PC-9 (cell line): ENCODE measurements at regions not wholly inside any gene's neighbourhood (a gene's known extent, or its start where the extent isn't known, plus 50 kb on each side); places are given as distances from the start of the nearest gene placed in this dataset.

Experiments used
- BruUV-seq: library from RNA; stranded (reverse); fragments of 400-500 nt; replicated peaks from 2 replicates; lab custom pipeline; 2021; lab: Mats Ljungman, UMichigan
- CTCF ChIA-PET: fragments of 300-600 bp; sonication (Branson Sonifier 250); formaldehyde crosslinking; loops from one replicate; lab custom pipeline; 2022; ENCODE audit warnings: antibody characterized with exemption; lab: Charles Lee
- POLR2A ChIA-PET: fragments of 300-600 bp; sonication (Branson Sonifier 250); formaldehyde crosslinking; loops from one replicate; lab custom pipeline; 2022; ENCODE audit warnings: antibody characterized with exemption; ENCODE audit not compliant: unreplicated experiment; lab: Charles Lee
- DNase-seq, 2 experiments: peaks; one replicate each; pipeline versions ENCODE4 v3.0.0 to v3.0.0-alpha.2; 2015 to 2022; ENCODE audit warnings: mixed read lengths in 1 of 2
- H2AFZ ChIP-seq: fragments of 200-600 bp; sonication (generic); 2 replicates; pipeline ENCODE4 v1.8.1; 2017; ENCODE audit warnings: antibody characterized with exemption
- H3F3A ChIP-seq: fragments of 200-600 bp; sonication (generic); 2 replicates; pipeline ENCODE4 v1.8.1; 2017; ENCODE audit warnings: antibody characterized with exemption, mild to moderate bottlenecking, low read depth; ENCODE audit not compliant: insufficient read depth
- H3K27ac ChIP-seq: fragments of 200-600 bp; sonication (generic); 2 replicates; pipeline ENCODE4 v1.6.1; 2016; ENCODE audit warnings: mixed run types
- H3K27me3 ChIP-seq: fragments of 200-600 bp; sonication (generic); 2 replicates; pipeline ENCODE4 v1.6.1; 2016; ENCODE audit warnings: low read depth, mixed run types; ENCODE audit not compliant: insufficient read depth
- H3K36me3 ChIP-seq: fragments of 200-600 bp; sonication (generic); 2 replicates; pipeline ENCODE4 v1.6.1; 2016; ENCODE audit warnings: low read depth, mixed run types
- H3K4me1 ChIP-seq: fragments of 200-600 bp; sonication (generic); replicated peaks from 2 replicates; pipeline ENCODE4 v1.6.1; 2016; ENCODE audit warnings: mixed run types; ENCODE audit not compliant: insufficient read depth
- H3K4me2 ChIP-seq: fragments of 200-600 bp; sonication (generic); 2 replicates; pipeline ENCODE4 v1.6.1; 2017; ENCODE audit warnings: mixed run types
- H3K4me3 ChIP-seq: fragments of 200-600 bp; sonication (generic); 2 replicates; pipeline ENCODE4 v1.6.1; 2016; ENCODE audit warnings: mixed run types
- H3K79me2 ChIP-seq: fragments of 200-600 bp; sonication (generic); 2 replicates; pipeline ENCODE4 v1.6.1; 2017; ENCODE audit warnings: low read depth, mixed run types
- H3K9me2 ChIP-seq: fragments of 200-600 bp; sonication (generic); 2 replicates; pipeline ENCODE4 v1.8.1; 2017; ENCODE audit warnings: mild to moderate bottlenecking; ENCODE audit not compliant: insufficient read depth
- H3K9me3 ChIP-seq: fragments of 200-600 bp; sonication (generic); 2 replicates; pipeline ENCODE4 v1.8.1; 2016; ENCODE audit warnings: low read depth; ENCODE audit not compliant: insufficient read depth
- H4K20me1 ChIP-seq: fragments of 200-600 bp; sonication (generic); 2 replicates; pipeline ENCODE4 v1.8.1; 2017; ENCODE audit not compliant: insufficient read depth
- EZH2 ChIP-seq: fragments of 200-600 bp; sonication (generic); IDR thresholded peaks from 2 replicates; pipeline ENCODE4 v1.8.0; 2017; ENCODE audit warnings: antibody characterized with exemption, low read depth
- intact Hi-C: fragments of 100-400 bp; cut with micrococcal nuclease; formaldehyde crosslinking; loops from one replicate; pipeline ENCODE4 v1.10.0; 2022; ENCODE audit not compliant: unreplicated experiment
- TF ChIP-seq, protein P1 (sequence below): fragments of 200-600 bp; sonication (generic); conservative IDR thresholded peaks from 2 replicates; pipeline ENCODE4 v1.6.1; 2017; ENCODE audit warnings: mixed run types, antibody characterized with exemption, mild to moderate bottlenecking, moderate library complexity

DNA sequence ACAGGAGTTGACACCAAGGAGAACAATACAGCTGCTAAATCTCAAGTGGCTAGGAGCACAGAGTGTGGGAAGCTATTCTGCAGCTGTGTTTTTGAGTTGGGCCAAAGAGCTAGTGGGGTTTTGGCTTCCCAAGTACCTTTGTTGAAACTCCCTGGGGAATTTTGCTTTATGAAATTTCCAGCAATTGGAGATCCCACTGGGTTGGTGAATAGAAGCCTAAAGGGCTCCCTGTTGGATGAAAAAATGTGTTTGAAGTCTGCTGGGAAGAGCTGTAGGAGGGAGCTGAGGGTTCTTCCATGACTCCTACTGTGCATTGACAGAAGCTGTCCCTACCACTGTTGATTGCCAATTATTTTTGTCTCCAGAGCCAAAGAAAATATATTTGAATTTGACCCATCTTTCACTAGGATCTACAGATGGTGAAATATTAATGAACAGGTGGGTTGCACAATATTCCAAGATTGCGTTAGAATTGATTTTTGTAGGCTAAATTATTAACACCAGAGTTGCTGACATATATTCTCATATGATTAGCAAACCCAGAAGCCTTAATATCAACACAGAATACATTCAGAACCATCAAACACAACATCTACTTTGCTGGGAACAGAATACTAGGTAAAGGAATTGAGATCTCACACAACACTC lies 95.4 kb upstream of the CYP1B1 start:
- Histone ChIP-seq H3K9me2 (no peaks in the 10 kb centered on the region; the same call in 1 of the 2 replicates), H2AFZ (no peak overlapping the region), H4K20me1 (no peaks in the 10 kb centered on the region), H3K4me1 (peaks cover 45% of the 10 kb centered on the region), H3K36me3 (no peaks in the 10 kb centered on the region), H3K9me3 (peaks cover 14% of the 10 kb centered on the region; the same call in 1 of the 2 replicates), H3K79me2 (no peaks in the 10 kb centered on the region), H3F3A (peaks cover 22% of the 10 kb centered on the region), H3K4me2 (no peak overlapping the region), H3K27ac (no peak overlapping the region), H3K27me3 (no peaks in the 10 kb centered on the region), H3K4me3 (no peak overlapping the region)
- ChIA-PET POLR2A (no interaction called here), CTCF (no interaction called here)
- TF ChIP-seq, protein P1, sequence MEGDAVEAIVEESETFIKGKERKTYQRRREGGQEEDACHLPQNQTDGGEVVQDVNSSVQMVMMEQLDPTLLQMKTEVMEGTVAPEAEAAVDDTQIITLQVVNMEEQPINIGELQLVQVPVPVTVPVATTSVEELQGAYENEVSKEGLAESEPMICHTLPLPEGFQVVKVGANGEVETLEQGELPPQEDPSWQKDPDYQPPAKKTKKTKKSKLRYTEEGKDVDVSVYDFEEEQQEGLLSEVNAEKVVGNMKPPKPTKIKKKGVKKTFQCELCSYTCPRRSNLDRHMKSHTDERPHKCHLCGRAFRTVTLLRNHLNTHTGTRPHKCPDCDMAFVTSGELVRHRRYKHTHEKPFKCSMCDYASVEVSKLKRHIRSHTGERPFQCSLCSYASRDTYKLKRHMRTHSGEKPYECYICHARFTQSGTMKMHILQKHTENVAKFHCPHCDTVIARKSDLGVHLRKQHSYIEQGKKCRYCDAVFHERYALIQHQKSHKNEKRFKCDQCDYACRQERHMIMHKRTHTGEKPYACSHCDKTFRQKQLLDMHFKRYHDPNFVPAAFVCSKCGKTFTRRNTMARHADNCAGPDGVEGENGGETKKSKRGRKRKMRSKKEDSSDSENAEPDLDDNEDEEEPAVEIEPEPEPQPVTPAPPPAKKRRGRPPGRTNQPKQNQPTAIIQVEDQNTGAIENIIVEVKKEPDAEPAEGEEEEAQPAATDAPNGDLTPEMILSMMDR = no peak
- no peak for TF ChIP-seq EZH2
- no TSS peak for BruUV-seq
- intact Hi-C loops = no loop called here
- DNase-seq = no peak

DNA sequence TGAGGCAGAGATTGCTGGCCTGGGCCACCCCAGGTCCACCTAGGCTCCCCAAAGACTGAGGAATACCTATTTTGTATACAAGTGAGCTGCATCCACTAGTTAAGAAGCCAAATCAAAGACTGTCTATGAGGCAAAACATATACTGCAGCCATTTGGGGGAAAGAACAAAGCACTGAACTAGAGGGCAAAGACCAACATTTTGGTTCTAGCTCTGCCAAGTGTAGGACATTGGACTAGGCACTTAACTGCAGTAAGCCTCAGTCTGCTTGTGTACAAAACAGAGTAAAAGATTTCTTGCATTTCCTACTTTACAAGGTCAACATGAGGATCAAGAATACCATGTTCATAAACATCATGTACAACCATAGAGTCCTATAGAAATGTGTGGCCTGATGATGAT lies 94.8 kb upstream of the CYP1B1 start:
- no TSS peak for BruUV-seq
- Histone ChIP-seq H3K27ac (no peak overlapping the region), H3K36me3 (no peaks in the 10 kb centered on the region), H3K4me1 (peaks cover 43% of the 10 kb centered on the region), H2AFZ (no peak overlapping the region), H3K4me2 (no peak overlapping the region), H3K4me3 (no peak overlapping the region), H3K9me2 (no peaks in the 10 kb centered on the region; the same call in 1 of the 2 replicates), H3F3A (peaks cover 19% of the 10 kb centered on the region), H3K27me3 (no peaks in the 10 kb centered on the region), H3K79me2 (no peaks in the 10 kb centered on the region), H4K20me1 (no peaks in the 10 kb centered on the region), H3K9me3 (peaks cover 14% of the 10 kb centered on the region; the same call in 1 of the 2 replicates)
- POLR2A ChIA-PET = no interaction called here
- intact Hi-C loops = no loop called here
- CTCF ChIA-PET = no interaction called here
- no peak for TF ChIP-seq EZH2
- TF ChIP-seq, protein P1 = no peak
- DNase-seq = no peak

DNA sequence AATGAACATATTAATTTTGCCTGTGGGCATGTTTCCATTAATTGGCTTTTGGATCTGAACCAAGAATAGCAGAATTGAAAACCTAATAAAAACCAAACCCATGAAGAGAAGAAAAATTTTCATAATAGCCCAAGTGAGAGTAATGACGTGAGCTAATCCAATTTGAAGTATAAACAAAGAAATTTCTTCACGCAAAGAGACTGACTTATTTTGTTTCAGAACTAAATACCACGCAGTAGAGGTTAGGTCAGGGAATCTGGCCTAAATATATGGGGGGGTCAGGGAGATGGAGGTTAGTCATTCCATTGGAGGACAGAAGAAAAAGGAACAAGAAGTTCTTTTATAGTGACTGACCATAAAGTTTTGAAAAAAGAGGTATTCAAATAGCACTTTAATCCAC lies 94.1 kb upstream of the CYP1B1 start:
- no TSS peak for BruUV-seq
- no peak overlapping the region for H3K27ac ChIP-seq
- no peak overlapping the region for H3K4me3 ChIP-seq
- H3K9me3 ChIP-seq = peaks cover 14% of the 10 kb centered on the region; the same call in 1 of the 2 replicates
- H3K36me3 ChIP-seq = no peaks in the 10 kb centered on the region
- TF ChIP-seq, protein P1 = no peak
- TF ChIP-seq EZH2 = no peak
- POLR2A ChIA-PET = no interaction called here
- intact Hi-C loops = no loop called here
- H3K9me2 ChIP-seq = no peaks in the 10 kb centered on the region; the same call in 1 of the 2 replicates
- H3K4me1 ChIP-seq = peaks cover 36% of the 10 kb centered on the region
- CTCF ChIA-PET = no interaction called here
- H3K79me2 ChIP-seq = no peaks in the 10 kb centered on the region
- H2AFZ ChIP-seq = no peak overlapping the region
- H3K27me3 ChIP-seq = no peaks in the 10 kb centered on the region
- peaks cover 13% of the 10 kb centered on the region; the same call in 1 of the 2 replicates for H3F3A ChIP-seq
- DNase-seq = peak in 1 of 2 experiments; percentile 31
- H3K4me2 ChIP-seq = no peak overlapping the region
- H4K20me1 ChIP-seq = no peaks in the 10 kb centered on the region
